ENCODE measurements at regions not wholly inside any gene's neighbourhood (a gene's known extent, or its start where the extent isn't known, plus 50 kb on each side); places are given as distances from the start of the nearest gene placed in this dataset.

DNA sequence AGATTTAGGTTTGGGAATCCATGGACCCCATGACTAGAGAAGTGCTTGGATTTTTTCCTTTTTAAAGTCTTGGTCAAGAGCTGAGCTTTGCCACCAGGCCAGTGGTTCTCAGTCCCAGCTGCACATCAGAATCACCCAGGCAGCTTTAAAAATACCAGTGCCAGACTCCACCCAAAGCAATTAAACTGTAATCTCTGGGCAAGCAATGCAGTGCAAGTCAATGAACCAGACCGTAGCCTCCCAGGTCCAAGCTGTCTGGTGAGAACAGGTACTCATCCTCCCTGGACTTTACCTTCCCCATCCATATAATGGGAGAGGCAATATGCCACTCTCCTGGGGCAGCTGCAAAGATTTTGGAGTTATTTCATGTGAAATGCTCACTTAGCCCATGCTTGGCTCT, 223.1 kb upstream of the CDH5 start:
- TF ChIP-seq, protein P1, sequence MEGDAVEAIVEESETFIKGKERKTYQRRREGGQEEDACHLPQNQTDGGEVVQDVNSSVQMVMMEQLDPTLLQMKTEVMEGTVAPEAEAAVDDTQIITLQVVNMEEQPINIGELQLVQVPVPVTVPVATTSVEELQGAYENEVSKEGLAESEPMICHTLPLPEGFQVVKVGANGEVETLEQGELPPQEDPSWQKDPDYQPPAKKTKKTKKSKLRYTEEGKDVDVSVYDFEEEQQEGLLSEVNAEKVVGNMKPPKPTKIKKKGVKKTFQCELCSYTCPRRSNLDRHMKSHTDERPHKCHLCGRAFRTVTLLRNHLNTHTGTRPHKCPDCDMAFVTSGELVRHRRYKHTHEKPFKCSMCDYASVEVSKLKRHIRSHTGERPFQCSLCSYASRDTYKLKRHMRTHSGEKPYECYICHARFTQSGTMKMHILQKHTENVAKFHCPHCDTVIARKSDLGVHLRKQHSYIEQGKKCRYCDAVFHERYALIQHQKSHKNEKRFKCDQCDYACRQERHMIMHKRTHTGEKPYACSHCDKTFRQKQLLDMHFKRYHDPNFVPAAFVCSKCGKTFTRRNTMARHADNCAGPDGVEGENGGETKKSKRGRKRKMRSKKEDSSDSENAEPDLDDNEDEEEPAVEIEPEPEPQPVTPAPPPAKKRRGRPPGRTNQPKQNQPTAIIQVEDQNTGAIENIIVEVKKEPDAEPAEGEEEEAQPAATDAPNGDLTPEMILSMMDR (IDR thresholded peaks at IDR 0.05), result no peak
- TF ChIP-seq POLR2A (IDR thresholded peaks at IDR 0.05), result no peak

All from Peyer's patch (tissue), 4 donors.